Calu3 (cell line): ENCODE measurements at regions not wholly inside any gene's neighbourhood (a gene's known extent, or its start where the extent isn't known, plus 50 kb on each side); places are given as distances from the start of the nearest gene placed in this dataset.

Experiments
- BruUV-seq: library from RNA; stranded (reverse); fragments of 400-500 nt; replicated peaks from 2 replicates; lab custom pipeline; 2021; lab: Mats Ljungman, UMichigan
- CTCF ChIA-PET: fragments of 300-600 bp; sonication (Branson Sonifier 250); formaldehyde crosslinking; loops from one replicate; lab custom pipeline; 2022; ENCODE audit warnings: antibody characterized with exemption; lab: Charles Lee
- DNase-seq: peaks from one replicate; pipeline ENCODE4 v3.0.0; 2022
- H3K27ac Mint-ChIP-seq: one replicate; pipeline ENCODE4 v1.8.0; 2022; ENCODE audit warnings: mixed read lengths; ENCODE audit not compliant: unreplicated experiment
- H3K27me3 Mint-ChIP-seq: one replicate; pipeline ENCODE4 v1.8.0; 2022; ENCODE audit warnings: mixed read lengths; ENCODE audit not compliant: unreplicated experiment
- H3K36me3 Mint-ChIP-seq: one replicate; pipeline ENCODE4 v1.8.0; 2022; ENCODE audit warnings: mild to moderate bottlenecking, moderate library complexity, mixed read lengths; ENCODE audit not compliant: insufficient read depth, unreplicated experiment
- H3K4me1 Mint-ChIP-seq: one replicate; pipeline ENCODE4 v1.8.0; 2022; ENCODE audit warnings: mild to moderate bottlenecking, low read depth, mixed read lengths; ENCODE audit not compliant: unreplicated experiment
- H3K4me3 Mint-ChIP-seq: one replicate; pipeline ENCODE4 v1.8.0; 2022; ENCODE audit warnings: mild to moderate bottlenecking, low read depth, moderate library complexity, mixed read lengths; ENCODE audit not compliant: unreplicated experiment
- H3K9me3 Mint-ChIP-seq: one replicate; pipeline ENCODE4 v1.8.0; 2022; ENCODE audit warnings: low read depth, mixed read lengths; ENCODE audit not compliant: unreplicated experiment
- CTCF ChIP-seq: fragments of 200-600 bp; IDR thresholded peaks from one replicate; pipeline ENCODE4 v1.8.0; 2022; ENCODE audit warnings: antibody characterized with exemption; ENCODE audit not compliant: unreplicated experiment
- intact Hi-C: fragments of 100-400 bp; cut with micrococcal nuclease; formaldehyde crosslinking; loops from one replicate; pipeline ENCODE4 v1.10.0; 2022; ENCODE audit not compliant: unreplicated experiment

DNA sequence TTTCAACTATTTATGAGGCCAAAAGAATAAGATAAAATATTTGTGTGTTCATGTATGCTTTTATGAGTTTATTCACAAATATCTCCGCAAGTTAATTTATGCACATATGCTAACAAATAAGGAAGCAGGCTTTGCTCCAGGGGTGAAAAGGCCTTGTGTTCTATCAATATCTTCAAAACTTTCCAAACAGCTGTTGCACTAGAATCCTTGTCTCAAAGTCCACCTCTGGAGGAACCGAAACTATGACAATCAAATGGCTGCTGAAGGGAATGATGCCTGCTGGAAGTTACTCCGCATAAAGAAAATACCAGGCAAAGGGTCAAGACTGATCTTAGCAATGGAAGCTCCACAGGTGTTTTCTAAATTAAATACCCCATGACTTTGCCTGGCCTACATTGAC is 145.0 kb upstream of the GHITM start:
- intact Hi-C loops, result no loop called here
- BruUV-seq, result no TSS peak
- Mint-ChIP-seq H3K4me3 (no peak overlapping the region), H3K27me3 (peaks cover 40% of the 10 kb centered on the region), H3K9me3 (no peaks in the 10 kb centered on the region), H3K27ac (no peak overlapping the region), H3K36me3 (no peaks in the 10 kb centered on the region), H3K4me1 (no peaks in the 10 kb centered on the region)
- CTCF ChIA-PET, result no interaction called here
- no peak for TF ChIP-seq CTCF
- no peak for DNase-seq

- H3K27ac Mint-ChIP-seq, result no peak overlapping the region
- no peaks in the 10 kb centered on the region for H3K36me3 Mint-ChIP-seq
- H3K4me1 Mint-ChIP-seq, result no peaks in the 10 kb centered on the region
- H3K4me3 Mint-ChIP-seq, result no peak overlapping the region
- TF ChIP-seq CTCF, result no peak
- H3K27me3 Mint-ChIP-seq, result peaks cover 46% of the 10 kb centered on the region
- no peak for DNase-seq
- H3K9me3 Mint-ChIP-seq, result no peaks in the 10 kb centered on the region
- CTCF ChIA-PET, result no interaction called here
- no TSS peak for BruUV-seq
- intact Hi-C loops, result no loop called here
These were observed 143.5 kb upstream of the GHITM start for GRCh38 chr10:83995738-83996331.

GRCh38 chr10:84004221-84004620 is 135.1 kb upstream of the GHITM start:
- CTCF ChIA-PET, result no interaction called here
- no peak overlapping the region for H3K4me3 Mint-ChIP-seq

GRCh38 chr10:84005403-84005802 is 133.9 kb upstream of the GHITM start:
- intact Hi-C loops, result no loop called here
- H3K4me1 Mint-ChIP-seq, result no peaks in the 10 kb centered on the region
- H3K36me3 Mint-ChIP-seq, result no peaks in the 10 kb centered on the region
- no peak for DNase-seq
- CTCF ChIA-PET, result no interaction called here
- H3K4me3 Mint-ChIP-seq, result no peak overlapping the region
- no peak for TF ChIP-seq CTCF
- peaks cover 42% of the 10 kb centered on the region for H3K27me3 Mint-ChIP-seq
- no peak overlapping the region for H3K27ac Mint-ChIP-seq
- BruUV-seq, result no TSS peak
- H3K9me3 Mint-ChIP-seq, result no peaks in the 10 kb centered on the region

More at GRCh38 chr10:84004221-84004620, 135.1 kb upstream of the GHITM start:
- Mint-ChIP-seq H3K36me3 (no peaks in the 10 kb centered on the region), H3K4me1 (no peaks in the 10 kb centered on the region), H3K27me3 (peaks cover 53% of the 10 kb centered on the region), H3K9me3 (no peaks in the 10 kb centered on the region), H3K27ac (no peak overlapping the region)
- BruUV-seq, result no TSS peak
- no peak for TF ChIP-seq CTCF
- DNase-seq, result no peak
- intact Hi-C loops, result no loop called here
